GM12878 (cell line): ENCODE measurements at regions not wholly inside any gene's neighbourhood (a gene's known extent, or its start where the extent isn't known, plus 50 kb on each side); places are given as distances from the start of the nearest gene placed in this dataset.

Experiments used
- ATAC-seq: fragments of 200-7000 bp; cut with Tn5 transposase; 3 replicates; pipeline ENCODE4 v1.9.1; 2020; ENCODE audit warnings: mild to moderate bottlenecking, moderate library complexity
- BruUV-seq: library from RNA; stranded (reverse); fragments of 400-500 nt; replicated peaks from 2 replicates; lab custom pipeline; 2021; lab: Mats Ljungman, UMichigan
- CTCF ChIA-PET: fragments of 300-600 bp; sonication (Branson Sonifier 250); formaldehyde crosslinking; extraction: SDS; loops from one replicate; lab custom pipeline; 2021; ENCODE audit warnings: inconsistent platforms; lab: Yijun Ruan, JAX
- POLR2A ChIA-PET: fragments of 350-600 bp; formaldehyde crosslinking; extraction: SDS; loops from one replicate; lab custom pipeline; 2021; ENCODE audit warnings: inconsistent platforms; lab: Charles Lee
- RAD21 ChIA-PET: fragments of 300-600 bp; sonication (Branson Sonifier 250); formaldehyde crosslinking; loops from one replicate; lab custom pipeline; 2023; ENCODE audit warnings: antibody characterized with exemption; ENCODE audit not compliant: unreplicated experiment; lab: Charles Lee
- SMC1A ChIA-PET: fragments of 300-600 bp; sonication (Branson Sonifier 250); formaldehyde crosslinking; loops from one replicate; lab custom pipeline; 2023; ENCODE audit not compliant: unreplicated experiment, uncharacterized antibody; lab: Charles Lee
- DNase-seq: peaks from one replicate; pipeline ENCODE4 v3.0.0-alpha.2; 2011; ENCODE audit warnings: low read depth, low spot score
- FAIRE-seq: peaks from 3 replicates; lab custom pipeline; 2011; peaks lifted over from hg19 to GRCh38; lab: Jason Lieb, UNC
- H2AFZ ChIP-seq: 2 replicates; pipeline ENCODE4 v1.6.0; 2011; ENCODE audit warnings: low read depth, low read length, control low read depth; ENCODE audit not compliant: control insufficient read depth
- H3K27ac ChIP-seq: 2 replicates; pipeline ENCODE4 v1.5.1; 2011; ENCODE audit warnings: control low read depth; ENCODE audit not compliant: control insufficient read depth, insufficient read depth
- H3K27me3 ChIP-seq, 2 experiments: replicated peaks in 1 of 2; 2 replicates each; pipeline versions ENCODE4 v1.6.0 to v1.6.1; 2011; ENCODE audit warnings: low read length in 1 of 2; ENCODE audit not compliant: control insufficient read depth in 2 of 2, insufficient read depth in 2 of 2
- H3K36me3 ChIP-seq, 2 experiments: 2 replicates each; pipeline ENCODE4 v1.5.1; 2011; ENCODE audit warnings: low read length in 1 of 2; ENCODE audit not compliant: control insufficient read depth in 2 of 2, insufficient read depth in 2 of 2
- H3K4me1 ChIP-seq: 2 replicates; pipeline ENCODE4 v1.6.1; 2011; ENCODE audit warnings: mild to moderate bottlenecking, low read length, moderate library complexity, mixed read lengths; ENCODE audit not compliant: control insufficient read depth, insufficient read depth
- H3K4me2 ChIP-seq: 2 replicates; pipeline ENCODE4 v1.6.0; 2011; ENCODE audit warnings: control low read depth; ENCODE audit not compliant: control insufficient read depth, insufficient read depth
- H3K4me3 ChIP-seq: fragments of 200-600 bp; sonication (generic); 2 replicates; pipeline ENCODE4 v1.5.1; 2016
- H3K79me2 ChIP-seq: 2 replicates; pipeline ENCODE4 v1.6.0; 2011; ENCODE audit warnings: low read length; ENCODE audit not compliant: control insufficient read depth, insufficient read depth
- H3K9ac ChIP-seq: 2 replicates; pipeline ENCODE4 v1.8.0; 2011; ENCODE audit warnings: low read length, control low read depth, mixed read lengths; ENCODE audit not compliant: control insufficient read depth, insufficient read depth
- H3K9me3 ChIP-seq: replicated peaks from 3 replicates; pipeline ENCODE4 v1.5.1; 2011; ENCODE audit warnings: mild to moderate bottlenecking, low read length; ENCODE audit not compliant: control insufficient read depth, insufficient read depth
- H4K20me1 ChIP-seq: 2 replicates; pipeline ENCODE4 v1.6.0; 2011; ENCODE audit not compliant: control insufficient read depth, insufficient read depth
- ETV6 ChIP-seq, 2 experiments: fragments of 450-650 bp in 1 of 2; IDR thresholded peaks in 1 of 2; conservative IDR thresholded peaks in 1 of 2; 2 replicates each; pipeline ENCODE4 v1.6.1; 2014; ENCODE audit warnings: antibody characterized with exemption in 1 of 2, borderline replicate concordance in 1 of 2, low read depth in 1 of 2, mild to moderate bottlenecking in 1 of 2, moderate library complexity in 1 of 2
- FOXM1 ChIP-seq: IDR thresholded peaks from 2 replicates; pipeline ENCODE4 v1.6.1; 2012; ENCODE audit warnings: low read depth, mild to moderate bottlenecking, inconsistent platforms, low read length, moderate library complexity
- MEF2A ChIP-seq: IDR thresholded peaks from 2 replicates; pipeline ENCODE4 v1.6.1; 2011; ENCODE audit warnings: low read depth, mild to moderate bottlenecking, low read length, moderate library complexity; ENCODE audit not compliant: insufficient read depth
- MXI1 ChIP-seq: fragments of 150-350 bp; IDR thresholded peaks from 2 replicates; pipeline ENCODE4 v1.6.1; 2011; ENCODE audit warnings: low read depth, mild to moderate bottlenecking, inconsistent platforms, low read length, improper control_type of control experiment
- NFYA ChIP-seq: IDR thresholded peaks from 2 replicates; pipeline ENCODE4 v1.6.1; 2011; ENCODE audit warnings: low read depth, mild to moderate bottlenecking, low read length, improper control_type of control experiment, borderline replicate concordance
- PBX3 ChIP-seq: IDR thresholded peaks from 2 replicates; pipeline ENCODE4 v1.6.1; 2011; ENCODE audit warnings: mild to moderate bottlenecking, low read depth, low read length, moderate library complexity; ENCODE audit not compliant: insufficient replicate concordance
- PML ChIP-seq: IDR thresholded peaks from 2 replicates; pipeline ENCODE4 v1.6.1; 2012; ENCODE audit warnings: low read length, inconsistent platforms
- POLR2A ChIP-seq: IDR thresholded peaks from 2 replicates; pipeline ENCODE4 v1.6.1; 2011; ENCODE audit warnings: low read depth, mild to moderate bottlenecking, low read length
- SKIL ChIP-seq: fragments of 450-650 bp; IDR thresholded peaks from 2 replicates; pipeline ENCODE4 v1.6.1; 2017; ENCODE audit warnings: mild to moderate bottlenecking, low read depth, inconsistent platforms; ENCODE audit not compliant: poor library complexity, severe bottlenecking
- ZNF592 ChIP-seq: fragments of 450-650 bp; IDR thresholded peaks from 2 replicates; pipeline ENCODE4 v1.6.1; 2017; ENCODE audit warnings: mild to moderate bottlenecking, moderate library complexity
- ZNF687 ChIP-seq: fragments of 450-650 bp; IDR thresholded peaks from 2 replicates; pipeline ENCODE4 v1.6.1; 2017; ENCODE audit warnings: mild to moderate bottlenecking, moderate library complexity
- WGBS: methylation state at CpG from one replicate; pipeline ENCODE4 v1.1.6; 2016; ENCODE audit warnings: low lambda C conversion rate; ENCODE audit not compliant: insufficient replicate concordance, insufficient coverage; ENCODE audit errors: missing lambda C conversion rate; 5-methylcytosine and 5-hydroxymethylcytosine counted together
- in situ Hi-C: fragments of 300-500 bp; cut with MboI; formaldehyde crosslinking; loops from 9 replicates; pipeline ENCODE4 v1.14.3; 2018; ENCODE audit warnings: mixed read lengths
- intact Hi-C: fragments of 100-400 bp; cut with micrococcal nuclease; formaldehyde crosslinking; loops from one replicate; pipeline ENCODE4 v1.14.2; 2022; ENCODE audit not compliant: unreplicated experiment

GRCh38 chr11:15707194-15707593, 592.5 kb downstream of the INSC start (continued):
- TF ChIP-seq SKIL (no peak), POLR2A (no peak), MEF2A (no peak), FOXM1 (no peak)

- SMC1A ChIA-PET, result no interaction called here
- FAIRE-seq, result no peak
- in situ Hi-C loops (no loop called here), intact Hi-C loops (no loop called here)
- Histone ChIP-seq H3K4me1 (no peaks in the 10 kb centered on the region), H3K79me2 (no peaks in the 10 kb centered on the region), H3K27ac (no peak overlapping the region), H2AFZ (no peak overlapping the region), H3K27me3 (no peaks in the 10 kb centered on the region), H3K9ac (no peak overlapping the region), H4K20me1 (no peaks in the 10 kb centered on the region), H3K36me3 (no peaks in the 10 kb centered on the region), H3K9me3 (no peaks in the 10 kb centered on the region), H3K4me2 (no peak overlapping the region), H3K4me3 (no peak overlapping the region)
- ATAC-seq, result no peak
- no peak for DNase-seq
- BruUV-seq, result no TSS peak
- CTCF ChIA-PET, result interaction anchor here (0.6 kb wide), 1 partner anchor 1000 kb away, joined by 3 read pairs; no protein-coding TSS in a partner anchor
- 47% methylated on average over 2 of the region's 2 CpGs for WGBS
- POLR2A ChIA-PET, result no interaction called here
- RAD21 ChIA-PET, result no interaction called here
- no peak for TF ChIP-seq PBX3
- TF ChIP-seq ETV6 (conservative IDR thresholded peaks at IDR 0.05 in 1 of 2, IDR thresholded peaks at IDR 0.05 in 1 of 2; ENCODE audit: borderline replicate concordance in 1 of 2, low read depth in 1 of 2), result no peak
- TF ChIP-seq NFYA, result no peak
- no peak for TF ChIP-seq MXI1
- TF ChIP-seq PML, result no peak
- TF ChIP-seq ZNF592, result no peak
- no peak for TF ChIP-seq ZNF687
Measured at GRCh38 chr11:15707971-15708370, 593.2 kb downstream of the INSC start.
